Hippocampal formation (tissue), 2 donors: ENCODE measurements at regions not wholly inside any gene's neighbourhood (a gene's known extent, or its start where the extent isn't known, plus 50 kb on each side); places are given as distances from the start of the nearest gene placed in this dataset.

ENCODE experiments used
- DNase-seq, 2 donors: peaks; one replicate each; lab custom pipeline; 2025; lab: John Stamatoyannopoulos, UW

DNA sequence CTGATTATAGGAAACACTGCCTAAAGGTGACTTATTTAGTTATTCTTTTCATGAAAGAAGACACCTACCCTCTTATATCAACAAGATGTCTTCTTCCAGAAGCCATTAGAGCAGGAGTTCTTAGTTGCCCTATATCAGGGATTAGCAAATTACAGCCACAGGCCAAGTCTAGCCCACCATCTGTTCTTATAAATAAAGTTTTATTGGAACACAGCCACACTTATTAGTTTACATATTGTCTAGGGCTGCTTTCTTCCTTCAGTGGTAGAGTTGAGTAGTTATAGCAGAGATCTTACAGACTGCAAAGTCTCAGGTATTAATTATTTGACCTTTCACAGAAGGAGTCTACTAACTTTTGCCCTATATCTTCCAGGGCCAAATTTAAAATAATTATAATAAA lies 157.2 kb upstream of the NOCT start:
- no peak for DNase-seq

DNA sequence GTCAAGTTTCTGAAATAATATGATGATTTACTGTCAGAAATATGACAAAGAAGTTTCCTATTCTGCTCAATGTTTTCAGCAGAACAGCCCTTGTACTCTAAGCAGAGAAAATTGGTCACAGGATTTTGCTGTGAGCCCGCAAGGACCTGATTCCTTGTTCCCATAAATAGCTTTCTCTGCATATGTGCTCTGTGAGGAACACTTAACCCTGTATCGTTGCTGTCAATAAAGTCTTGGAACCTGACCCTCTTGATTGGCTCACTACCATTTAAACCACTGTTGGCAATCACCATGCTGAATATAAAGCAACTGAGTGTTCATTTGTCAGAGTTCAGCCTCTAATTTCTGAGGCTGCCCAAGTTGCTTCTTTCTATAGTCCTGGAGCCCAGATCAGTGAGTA lies 158.2 kb upstream of the NOCT start:
- DNase-seq, result no peak

DNA sequence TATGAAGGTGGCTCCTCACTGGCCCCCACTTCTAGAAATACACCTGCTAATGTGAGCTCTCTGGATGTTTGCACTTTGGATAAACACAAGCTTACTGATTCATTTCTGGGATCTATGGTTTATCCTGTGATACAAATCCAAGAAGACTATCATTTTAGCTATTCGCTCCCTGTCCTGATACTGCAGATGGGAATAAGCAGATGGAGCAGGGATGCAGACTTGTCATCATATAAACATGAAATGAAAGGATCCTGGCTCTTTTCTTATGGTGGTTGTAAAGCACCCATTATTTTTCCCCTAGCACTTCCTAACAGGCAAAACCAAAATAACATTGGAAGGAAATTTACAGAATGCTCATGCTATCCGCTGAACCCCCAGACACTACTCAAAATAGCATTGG lies 162.9 kb upstream of the NOCT start:
- no peak for DNase-seq

DNA sequence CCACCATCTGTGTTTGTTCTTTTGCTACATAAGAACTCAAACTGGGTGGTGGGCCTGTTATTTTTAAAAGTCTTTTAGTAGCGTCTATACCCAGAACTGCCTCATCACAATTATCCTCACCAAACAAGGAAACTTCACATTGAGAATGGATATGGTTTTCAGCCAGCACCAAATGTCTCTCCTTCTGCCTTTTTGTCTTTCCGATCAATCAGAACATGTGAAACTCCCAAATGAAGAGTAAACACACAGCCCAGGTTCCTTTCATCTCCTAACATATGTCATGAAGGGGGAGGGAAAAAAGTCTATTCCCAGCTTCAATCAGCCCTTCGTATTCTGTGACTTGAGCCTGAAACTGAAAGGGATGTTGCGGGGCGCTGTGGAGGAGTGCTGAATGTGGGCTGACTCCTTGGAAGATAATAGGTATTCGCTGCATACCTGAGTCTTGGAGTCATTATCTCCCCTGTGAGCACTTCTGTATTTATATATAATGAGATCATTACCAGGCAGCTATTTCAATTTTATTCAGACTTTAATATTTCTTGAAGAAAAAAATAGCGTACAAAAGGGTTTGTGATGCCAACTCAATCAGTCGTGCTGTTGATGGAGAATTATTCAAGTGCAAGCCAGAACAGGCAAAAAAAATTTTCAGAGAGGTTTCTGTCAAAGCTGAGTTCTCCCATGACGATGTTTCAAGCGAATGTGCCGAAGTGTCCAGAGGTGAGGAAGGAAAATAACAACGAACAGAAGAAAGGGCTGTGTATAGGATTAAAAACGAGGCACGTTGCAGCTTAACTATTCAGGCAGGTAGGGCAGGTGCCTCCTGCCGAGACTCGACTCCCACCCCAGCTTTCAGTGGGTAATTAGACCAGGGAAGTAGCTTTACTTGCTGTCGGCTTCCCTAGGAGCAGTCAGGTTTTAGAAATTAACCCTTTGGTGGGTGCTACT lies 163.9 kb upstream of the NOCT start:
- DNase-seq, result no peak

DNA sequence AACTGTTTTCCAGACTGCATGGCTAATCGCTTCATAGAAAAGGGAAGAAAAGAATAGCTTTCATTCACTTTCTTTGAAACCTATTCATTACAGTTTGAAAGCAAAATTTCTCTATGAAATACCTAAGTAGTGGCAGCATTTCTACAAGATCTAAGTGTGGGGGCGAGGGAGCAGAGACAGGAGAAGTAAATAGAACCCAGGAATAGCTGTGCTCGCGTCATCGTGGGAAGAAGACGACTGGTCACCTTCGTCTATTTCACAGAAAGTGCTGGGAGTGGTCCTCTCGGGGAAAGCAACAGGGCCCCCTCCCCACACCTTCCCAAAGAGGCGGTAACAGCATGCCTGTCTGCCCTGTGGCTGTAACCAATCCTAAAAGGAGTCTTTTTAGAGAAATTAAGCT lies 169.9 kb upstream of the NOCT start:
- DNase-seq, result no peak

DNA sequence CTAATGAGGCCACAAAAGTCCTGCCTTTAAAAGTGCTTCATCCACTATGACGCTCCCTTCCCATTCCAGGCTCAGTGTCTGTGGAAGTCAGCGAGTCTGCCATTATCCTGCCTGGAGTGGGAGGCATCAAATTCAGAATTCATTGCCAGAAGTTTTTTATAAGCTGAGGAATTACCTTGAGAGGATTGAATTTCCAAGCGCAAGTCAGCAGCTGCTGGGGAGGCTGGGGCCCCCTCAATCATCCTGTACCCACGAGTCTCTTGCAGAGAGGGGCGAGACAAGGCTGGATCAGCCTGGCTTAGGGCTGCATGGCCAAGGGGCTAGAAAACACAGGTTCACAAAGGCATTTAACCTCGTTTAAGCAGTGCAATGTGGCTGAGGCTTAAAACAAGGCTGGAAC lies 170.5 kb upstream of the NOCT start:
- DNase-seq, result no peak

DNA sequence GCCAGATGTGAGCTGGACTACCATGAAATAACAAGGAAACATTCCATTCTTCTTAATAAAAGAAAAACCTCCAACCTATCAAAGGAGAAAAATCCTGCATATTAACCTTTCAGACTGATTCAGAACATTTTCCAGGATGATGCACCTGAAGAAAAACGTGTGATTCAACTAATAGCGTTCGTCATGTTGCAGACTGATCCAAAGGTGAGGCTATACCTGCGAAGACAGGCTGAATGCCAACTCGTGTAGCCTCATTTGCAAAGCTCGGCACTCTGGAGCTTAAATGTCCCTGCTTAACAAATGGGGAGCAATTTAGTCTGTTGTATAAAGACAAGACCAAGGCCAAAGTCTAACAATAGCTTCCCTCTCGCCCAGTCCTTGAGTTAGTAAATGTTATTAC lies 172.0 kb upstream of the NOCT start:
- DNase-seq, result no peak

DNA sequence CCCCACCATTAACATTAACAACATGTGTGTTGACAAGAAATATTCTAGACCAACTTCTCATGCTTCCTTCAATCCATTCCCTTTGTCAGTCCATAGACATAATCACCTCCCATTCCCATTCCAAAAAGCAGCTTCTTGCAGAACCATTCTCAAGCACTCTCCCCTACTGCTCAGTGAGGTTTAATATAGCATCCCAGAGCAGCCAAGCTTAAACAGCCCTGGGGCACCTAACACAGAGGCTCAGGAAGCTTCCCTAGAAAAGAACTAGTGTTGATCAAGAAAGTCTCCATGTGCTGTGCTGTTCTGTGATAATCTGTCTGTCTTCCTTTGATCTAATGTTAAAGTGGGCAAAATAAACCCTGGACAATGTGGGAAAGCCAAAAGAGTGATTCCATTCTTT lies 174.2 kb upstream of the NOCT start:
- no peak for DNase-seq

DNA sequence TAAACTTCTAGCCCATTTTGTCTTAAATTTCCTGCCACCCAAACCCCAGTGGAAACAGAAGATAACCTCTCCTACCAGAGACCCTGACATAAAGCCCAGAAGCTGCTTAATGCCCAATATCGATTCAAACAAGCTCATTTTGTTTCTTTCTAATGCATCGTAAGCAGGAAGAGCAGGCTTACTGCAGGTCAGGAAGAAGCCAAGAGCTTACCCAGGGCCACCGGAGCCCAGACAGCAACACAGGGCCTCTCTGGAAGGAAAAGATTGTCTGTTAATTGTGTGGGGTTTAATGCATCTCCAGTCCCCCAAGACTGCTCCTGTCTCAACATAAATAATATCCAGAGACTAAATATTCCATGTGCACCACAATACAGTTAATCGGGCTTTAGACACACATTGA lies 177.3 kb upstream of the NOCT start:
- no peak for DNase-seq

DNA sequence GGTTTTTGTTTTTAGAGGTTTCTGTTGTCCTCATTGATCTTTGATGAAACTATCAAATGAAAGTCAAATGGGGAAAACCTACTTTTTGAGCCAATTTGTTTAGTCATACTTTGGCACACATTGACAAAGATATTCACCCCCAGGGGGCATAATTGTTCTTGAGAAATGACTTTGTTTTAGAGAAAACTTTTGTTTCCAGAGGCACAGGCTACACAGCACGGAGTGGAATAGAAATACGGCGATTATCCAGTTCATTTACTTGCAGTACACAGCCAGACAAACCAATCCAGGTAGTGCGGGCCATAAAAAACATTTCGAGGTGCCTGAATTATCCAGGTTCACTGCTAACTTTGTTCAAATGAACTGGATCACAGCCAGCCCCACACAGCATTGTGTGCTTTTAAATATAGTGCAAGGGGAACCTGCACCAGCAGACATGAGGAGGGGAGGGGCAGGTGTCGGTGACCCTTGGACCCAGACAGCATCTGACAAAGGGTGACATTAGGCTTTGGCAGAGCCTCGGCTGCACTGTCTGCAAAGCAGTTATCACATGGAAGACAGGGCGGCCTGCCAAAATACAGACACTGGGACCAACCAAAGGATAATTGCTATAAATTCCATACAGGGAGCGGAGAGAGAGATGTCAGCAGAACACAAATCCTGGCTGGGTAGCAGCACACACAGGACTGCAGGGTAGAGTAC lies 179.6 kb upstream of the NOCT start:
- no peak for DNase-seq

DNA sequence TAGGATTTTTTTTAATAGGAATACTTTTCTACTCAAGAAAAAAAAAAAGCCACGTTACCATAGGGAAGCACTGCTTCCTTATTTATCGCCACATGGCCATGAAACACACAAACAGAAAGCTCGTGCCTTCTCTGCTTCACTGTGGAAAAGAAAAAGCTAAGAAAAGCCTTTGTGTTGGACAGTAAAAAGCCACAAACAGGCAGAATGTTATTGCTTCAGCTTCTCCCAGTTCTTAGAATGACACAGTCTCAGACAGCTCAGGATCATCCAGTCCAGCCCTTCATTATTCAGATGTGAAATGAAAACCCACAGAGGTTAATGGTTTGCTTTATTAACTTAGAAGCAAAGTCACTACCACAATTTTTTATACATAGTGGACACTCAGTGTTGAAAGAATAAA lies 181.6 kb upstream of the NOCT start:
- DNase-seq, result no peak

DNA sequence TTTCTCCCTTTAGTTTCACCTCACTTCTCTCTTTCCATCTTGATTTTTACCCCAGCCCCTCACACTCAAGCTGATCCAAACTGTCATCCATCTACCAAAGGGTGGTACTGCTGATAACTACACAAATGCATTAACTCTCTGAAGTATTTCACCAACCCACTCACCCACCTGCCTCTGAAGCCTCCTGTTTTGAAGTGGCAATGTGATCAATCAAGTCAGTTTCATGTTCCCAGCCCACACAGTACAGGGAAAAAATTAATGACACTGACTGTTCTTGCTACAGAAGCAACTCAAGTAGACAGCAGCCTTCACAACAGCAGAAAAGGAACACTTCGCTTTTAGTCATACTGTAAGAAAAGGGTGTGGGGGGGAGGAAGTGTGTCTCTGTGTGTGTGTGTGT lies 183.0 kb upstream of the NOCT start:
- no peak for DNase-seq

DNA sequence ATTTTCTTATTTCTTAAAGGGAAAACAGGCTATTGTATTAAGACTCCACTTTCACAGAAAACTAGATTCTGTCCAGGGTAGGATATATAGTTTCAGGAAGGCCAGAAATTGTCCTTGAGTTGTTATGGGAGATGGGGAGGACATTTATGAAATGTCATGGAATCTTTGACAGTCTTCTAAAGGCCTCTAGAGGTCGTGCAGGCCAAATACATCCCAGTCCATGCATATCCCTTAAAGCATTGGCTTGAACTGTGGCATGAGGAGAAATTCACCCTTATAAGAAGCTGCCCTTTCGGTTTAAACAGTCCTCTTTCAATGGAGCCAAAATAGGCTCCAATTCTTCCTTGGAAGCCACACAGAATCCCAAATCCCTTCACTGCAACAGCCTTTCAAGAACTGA lies 183.6 kb upstream of the NOCT start:
- DNase-seq, result no peak

DNA sequence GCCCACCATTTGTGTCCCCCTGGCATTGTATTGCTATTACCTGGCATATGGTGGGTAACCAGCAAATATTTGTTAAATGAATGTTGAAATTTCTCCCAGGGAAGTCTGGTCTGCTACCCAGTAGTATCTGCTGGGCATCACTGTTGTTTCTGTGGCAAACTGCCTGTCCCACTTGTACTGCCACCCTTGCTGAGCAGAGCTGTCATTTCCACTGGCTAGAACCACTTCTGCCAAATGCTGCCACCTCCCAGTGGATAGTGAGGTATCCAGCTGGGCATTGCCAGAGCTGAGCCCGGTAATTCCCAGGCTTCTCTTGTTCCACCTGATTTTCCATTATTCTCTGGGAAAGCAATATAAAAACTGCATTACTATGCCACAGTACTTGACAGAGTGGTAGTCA lies 186.7 kb upstream of the NOCT start:
- DNase-seq, result no peak

DNA sequence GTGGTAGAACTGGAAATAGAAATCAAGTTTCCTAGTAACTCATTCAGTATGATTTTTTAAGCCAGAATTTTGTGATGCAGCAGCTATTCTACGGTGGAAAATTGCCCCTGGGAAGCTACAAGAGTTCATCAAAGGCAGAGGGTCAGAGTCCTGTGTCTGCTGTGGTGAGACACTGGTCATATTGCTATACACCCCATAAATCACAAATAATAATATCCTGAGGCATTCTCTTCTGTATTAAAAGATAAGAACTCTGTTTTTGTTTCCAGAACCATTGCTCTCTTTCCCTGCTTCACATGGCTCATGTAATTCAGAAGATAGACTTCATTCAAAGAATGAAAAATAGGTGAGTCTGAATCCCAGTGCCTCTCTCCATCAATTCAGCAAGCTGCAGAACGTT lies 188.8 kb upstream of the NOCT start:
- DNase-seq, result no peak

DNA sequence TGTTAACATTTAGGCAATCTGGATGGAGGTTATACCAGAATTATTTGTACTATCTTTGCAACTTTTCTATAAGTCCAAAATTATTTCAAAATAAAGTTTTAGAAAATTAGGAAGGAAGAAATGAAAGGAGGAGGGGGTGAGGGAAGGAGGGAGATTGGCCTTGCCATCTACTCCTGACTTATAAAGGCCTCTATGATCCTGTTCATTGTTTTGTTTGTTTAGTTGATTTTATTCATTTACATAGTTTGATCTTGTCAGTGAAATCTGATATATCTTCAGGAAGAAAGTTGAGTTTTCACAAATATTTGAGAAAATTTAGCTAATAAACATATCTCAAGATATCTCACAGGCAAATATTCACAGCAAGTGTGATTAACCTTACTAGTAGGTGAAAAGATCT lies 189.3 kb upstream of the NOCT start:
- DNase-seq, result no peak

DNA sequence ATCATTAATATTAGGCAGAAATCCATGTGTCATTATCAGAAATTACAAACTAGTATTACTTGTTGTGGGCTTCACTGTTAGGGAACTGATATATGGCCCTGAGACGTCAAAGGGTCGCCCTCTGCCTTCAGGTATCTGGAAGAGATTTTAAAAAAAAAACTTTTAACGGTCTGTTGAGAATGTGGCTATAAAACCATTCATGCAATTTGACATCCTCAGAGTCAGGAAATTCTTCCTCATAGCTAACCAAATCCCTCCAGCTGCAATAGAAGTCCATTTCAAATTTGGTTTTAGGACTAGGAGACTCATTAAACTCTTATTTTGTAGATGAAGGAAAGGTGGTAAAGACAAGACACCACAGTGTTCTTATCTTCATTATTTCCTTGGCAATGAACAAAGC lies 194.2 kb upstream of the NOCT start:
- no peak for DNase-seq

DNA sequence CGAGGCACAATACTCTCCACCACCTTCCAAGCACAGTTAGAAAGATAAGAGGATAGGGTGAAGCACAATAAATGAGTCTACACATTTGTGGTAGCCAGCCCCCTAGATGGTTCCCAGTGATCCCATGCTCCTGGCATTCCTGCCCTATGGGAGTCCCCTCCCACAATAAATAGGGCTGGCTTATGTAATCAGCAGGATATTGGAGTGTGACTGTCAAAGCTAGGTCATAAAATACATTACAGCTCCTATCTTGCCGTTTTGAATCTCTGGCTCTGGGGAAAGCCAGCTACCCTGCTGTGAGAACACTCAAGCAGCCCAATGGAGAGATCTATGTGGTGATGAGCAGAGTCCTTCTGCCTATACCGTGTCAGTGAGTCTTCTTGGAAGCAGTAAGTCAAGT lies 198.7 kb upstream of the NOCT start:
- no peak for DNase-seq

DNA sequence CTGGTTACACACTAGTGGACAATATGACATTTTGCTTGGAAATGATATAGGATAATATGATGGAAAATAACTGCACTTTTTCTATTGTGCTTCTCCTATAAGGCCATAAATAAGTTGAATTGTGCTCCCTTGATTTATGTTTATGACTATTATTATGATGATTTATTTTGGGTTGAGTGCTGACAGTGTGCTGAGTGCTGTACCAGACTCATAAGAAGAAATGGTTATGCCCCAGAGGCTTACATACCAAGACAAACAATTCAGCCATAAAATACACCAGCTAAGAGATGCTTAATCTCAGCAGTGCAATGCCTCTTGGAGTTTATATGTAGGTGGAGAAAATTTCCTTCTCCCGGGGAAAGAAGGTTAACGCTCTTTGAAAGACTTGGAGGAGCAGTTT lies 199.8 kb upstream of the NOCT start:
- no peak for DNase-seq

DNA sequence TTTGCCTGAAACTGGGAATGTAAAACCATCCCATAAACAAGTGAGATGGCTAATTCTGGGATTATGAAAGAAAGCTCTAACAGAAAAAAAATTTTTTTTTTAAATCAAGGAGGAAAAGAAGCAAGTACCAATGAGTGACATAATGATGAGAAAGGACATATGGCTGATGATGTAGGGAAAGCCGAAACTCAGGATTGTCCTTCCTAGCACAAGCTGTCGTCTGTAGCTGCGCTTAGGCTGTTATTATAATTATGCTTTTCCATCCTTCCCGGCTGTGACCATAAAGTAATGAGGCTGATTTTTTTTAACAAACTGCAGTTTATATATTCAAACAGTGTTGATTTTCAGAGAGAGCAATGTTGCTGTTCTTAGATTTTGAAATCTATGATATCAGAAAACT lies 209.8 kb upstream of the NOCT start:
- DNase-seq, result no peak

DNA sequence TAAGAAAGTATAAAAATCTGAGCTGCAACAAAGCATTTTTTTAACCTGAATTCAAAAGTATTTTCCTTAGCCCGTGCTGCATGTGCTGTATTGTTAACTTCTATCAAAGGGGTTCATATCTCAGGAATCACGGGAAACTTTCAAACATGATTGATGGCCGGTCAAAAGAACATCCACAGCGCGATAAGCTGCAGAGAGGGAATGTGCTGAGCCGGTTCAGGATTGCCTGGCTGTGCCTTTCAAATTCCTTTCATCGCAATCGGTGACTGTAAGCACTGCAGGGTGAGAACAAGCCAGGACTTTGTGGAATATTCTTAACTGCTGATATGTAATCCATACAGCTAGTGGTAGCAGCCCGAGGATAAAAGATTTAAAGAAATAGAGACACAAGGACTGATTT lies 210.9 kb upstream of the NOCT start:
- DNase-seq, result no peak

DNA sequence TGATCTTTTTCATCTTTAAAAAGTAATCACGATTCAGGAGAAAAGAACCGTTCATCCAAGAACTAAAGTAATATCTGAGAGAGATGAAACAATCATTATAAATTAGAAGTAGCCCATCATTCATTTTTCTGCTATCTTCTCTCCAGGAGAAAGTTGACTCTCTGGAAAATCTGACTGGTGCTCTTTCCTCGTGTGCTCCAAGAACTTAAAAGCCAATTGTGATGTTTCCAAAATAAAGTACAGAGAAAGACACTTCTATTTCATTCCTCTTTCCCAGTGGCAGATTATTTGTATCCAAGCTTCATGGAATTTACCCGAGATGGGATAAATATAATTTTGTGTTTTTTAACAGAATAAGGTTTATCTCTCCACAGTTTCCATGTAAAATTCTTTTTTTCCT lies 212.5 kb upstream of the NOCT start:
- DNase-seq, result no peak

DNA sequence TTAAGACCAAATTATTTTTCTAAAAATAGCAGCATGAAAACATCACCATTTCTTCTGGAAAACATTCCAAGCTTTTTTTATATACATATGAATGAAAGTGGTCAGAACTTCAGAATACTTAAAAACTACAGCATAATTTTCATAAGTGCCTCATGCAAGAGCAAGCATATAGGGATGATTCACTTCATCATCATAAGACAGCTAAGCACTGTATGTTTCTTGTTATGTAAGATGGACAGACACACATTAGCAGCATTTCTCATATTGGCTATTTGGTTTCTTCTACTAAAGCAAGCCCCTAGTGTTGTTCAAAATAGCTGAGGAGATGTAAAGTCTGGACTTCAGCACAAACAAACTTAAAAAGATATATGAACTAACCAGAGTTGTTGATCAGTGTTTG lies 213.1 kb upstream of the NOCT start:
- no peak for DNase-seq

DNA sequence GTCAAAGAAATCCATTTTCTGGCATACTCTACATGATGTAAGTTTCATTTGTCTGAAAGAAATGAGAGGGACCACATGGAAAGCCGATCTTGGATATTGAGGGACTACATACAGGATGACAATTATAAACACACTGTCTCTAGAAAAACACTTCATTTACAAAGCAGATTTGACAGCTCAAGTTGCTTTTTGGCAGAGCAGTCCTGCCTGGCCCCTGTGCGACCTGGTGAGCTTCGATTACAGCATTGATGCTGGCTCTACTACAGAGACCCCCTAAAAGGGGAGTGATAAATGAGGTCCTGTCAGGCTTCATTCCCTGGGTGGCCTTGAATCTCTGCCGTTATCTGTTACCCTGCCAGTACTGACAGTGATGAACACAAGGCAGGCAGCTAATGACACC lies 215.2 kb upstream of the NOCT start:
- no peak for DNase-seq
